ENCODE measurements at regions not wholly inside any gene's neighbourhood (a gene's known extent, or its start where the extent isn't known, plus 50 kb on each side); places are given as distances from the start of the nearest gene placed in this dataset.

DNA sequence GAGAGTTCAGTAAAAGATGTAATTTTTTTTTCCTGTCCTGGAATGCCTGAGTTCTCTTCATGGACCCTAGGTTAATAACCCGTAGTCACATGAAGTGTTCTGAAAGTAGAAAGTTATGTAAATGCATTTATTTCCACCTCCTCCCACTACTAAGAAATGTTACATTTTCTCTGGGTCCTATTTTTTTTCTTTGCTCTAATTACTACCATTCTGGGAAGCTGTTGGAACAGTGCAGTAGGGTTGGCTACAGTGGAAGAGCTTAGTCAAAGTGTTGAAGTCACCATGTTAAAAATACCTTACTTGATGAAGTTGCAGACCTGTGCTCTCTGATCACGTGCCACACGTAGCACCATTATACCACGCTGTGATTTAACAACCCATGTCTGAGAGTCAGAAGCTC is 153.8 kb upstream of the TSC22D2 start:
- Mint-ChIP-seq H3K27ac (no peak overlapping the region), H3K4me3 (no peak overlapping the region), H3K27me3 (ENCODE audit: insufficient read depth) (peaks cover 8% of the 10 kb centered on the region), H3K9me3 (no peaks in the 10 kb centered on the region), H3K36me3 (ENCODE audit: low read depth) (no peaks in the 10 kb centered on the region), H3K4me1 (ENCODE audit: low read depth) (no peaks in the 10 kb centered on the region)
- DNase-seq (ENCODE audit: low spot score): no peak
- intact Hi-C loops (cut with micrococcal nuclease): no loop called here

- no peak for DNase-seq (ENCODE audit: low spot score)
- Mint-ChIP-seq H3K4me1 (ENCODE audit: low read depth) (no peaks in the 10 kb centered on the region), H3K27me3 (ENCODE audit: insufficient read depth) (peaks cover 8% of the 10 kb centered on the region), H3K9me3 (no peaks in the 10 kb centered on the region), H3K27ac (no peak overlapping the region), H3K4me3 (no peak overlapping the region), H3K36me3 (ENCODE audit: low read depth) (no peaks in the 10 kb centered on the region)
- intact Hi-C loops (cut with micrococcal nuclease): no loop called here
Measured at GRCh38 chr3:150253622-150254021, 154.5 kb upstream of the TSC22D2 start.

DNA sequence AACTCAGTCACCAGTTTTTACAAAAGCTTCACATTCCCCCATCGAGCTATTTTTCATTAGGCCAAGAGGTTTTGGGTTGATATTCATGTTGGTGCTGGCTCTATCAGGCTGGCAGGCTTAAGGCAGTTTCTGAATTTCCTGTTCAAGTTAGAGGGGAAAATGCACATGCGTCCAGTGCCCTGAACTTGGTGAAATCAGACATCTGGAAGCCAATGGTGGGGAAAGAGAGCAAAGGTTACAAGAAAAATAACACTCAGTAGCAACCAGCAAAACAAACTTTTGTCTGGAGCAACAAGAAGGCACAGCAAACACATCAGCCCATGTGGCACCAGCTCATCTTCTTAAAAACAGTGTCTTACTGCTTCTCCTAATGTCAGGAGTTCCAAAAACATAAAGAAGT is 155.6 kb upstream of the TSC22D2 start:
- H3K27me3 Mint-ChIP-seq (ENCODE audit: insufficient read depth): peaks cover 8% of the 10 kb centered on the region
- no peak for DNase-seq (ENCODE audit: low spot score)

GRCh38 chr3:150251187-150252062 is 156.7 kb upstream of the TSC22D2 start:
- no peak for DNase-seq (ENCODE audit: low spot score)
- Mint-ChIP-seq H3K27me3 (ENCODE audit: insufficient read depth) (peaks cover 8% of the 10 kb centered on the region), H3K4me1 (ENCODE audit: low read depth) (no peaks in the 10 kb centered on the region), H3K9me3 (no peaks in the 10 kb centered on the region), H3K36me3 (ENCODE audit: low read depth) (no peaks in the 10 kb centered on the region), H3K27ac (no peak overlapping the region), H3K4me3 (no peak overlapping the region)
- intact Hi-C loops (cut with micrococcal nuclease): no loop called here

More for the DNA sequence above, 155.6 kb upstream of the TSC22D2 start:
- Mint-ChIP-seq H3K4me3 (no peak overlapping the region), H3K27ac (no peak overlapping the region), H3K4me1 (ENCODE audit: low read depth) (no peaks in the 10 kb centered on the region), H3K9me3 (no peaks in the 10 kb centered on the region), H3K36me3 (ENCODE audit: low read depth) (no peaks in the 10 kb centered on the region)
- intact Hi-C loops (cut with micrococcal nuclease): no loop called here

DNA sequence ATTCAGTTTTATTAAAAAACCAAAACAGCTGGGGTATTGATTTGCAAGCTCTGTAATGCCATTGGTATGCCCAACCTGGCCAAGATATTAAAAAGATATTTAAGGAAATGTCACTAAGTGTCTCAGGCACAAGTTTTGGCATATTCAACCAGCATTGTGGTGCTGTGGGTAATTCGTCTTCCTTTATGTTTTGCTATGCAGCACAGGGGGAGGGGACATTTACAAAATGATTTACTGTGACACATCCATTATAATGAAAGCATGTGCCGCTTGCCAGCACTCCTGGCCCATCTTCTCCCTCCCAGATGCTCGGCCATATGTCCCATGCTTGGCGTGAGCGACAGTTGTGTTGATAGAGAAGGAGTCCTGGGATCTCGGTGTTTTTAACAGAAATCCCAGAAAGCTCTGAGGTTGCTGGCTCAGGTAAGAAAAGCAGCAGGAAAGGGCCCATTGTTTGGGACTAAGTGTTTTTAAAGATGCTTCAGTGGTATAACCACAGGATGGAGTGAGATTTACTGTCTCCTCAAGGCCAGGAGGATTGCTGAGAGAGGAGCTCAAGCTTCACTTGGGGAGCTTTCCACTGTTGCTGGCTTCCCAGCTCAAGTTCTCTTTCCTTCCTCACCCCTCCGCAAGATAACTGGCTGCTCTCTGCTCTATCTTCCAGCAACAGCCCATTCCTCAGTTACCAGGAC is 158.2 kb upstream of the TSC22D2 start:
- no peaks in the 10 kb centered on the region for H3K9me3 Mint-ChIP-seq
- peaks cover 9% of the 10 kb centered on the region for H3K27me3 Mint-ChIP-seq (ENCODE audit: insufficient read depth)
- H3K36me3 Mint-ChIP-seq (ENCODE audit: low read depth): no peaks in the 10 kb centered on the region
- no peak overlapping the region for H3K27ac Mint-ChIP-seq
- H3K4me1 Mint-ChIP-seq (ENCODE audit: low read depth): no peaks in the 10 kb centered on the region
- intact Hi-C loops (cut with micrococcal nuclease): no loop called here
- H3K4me3 Mint-ChIP-seq: no peak overlapping the region
- DNase-seq (ENCODE audit: low spot score): no peak

- no peak overlapping the region for H3K4me3 Mint-ChIP-seq
- peaks cover 9% of the 10 kb centered on the region for H3K27me3 Mint-ChIP-seq (ENCODE audit: insufficient read depth)
- no peaks in the 10 kb centered on the region for H3K36me3 Mint-ChIP-seq (ENCODE audit: low read depth)
- H3K9me3 Mint-ChIP-seq: no peaks in the 10 kb centered on the region
- no peak overlapping the region for H3K27ac Mint-ChIP-seq
- DNase-seq (ENCODE audit: low spot score): no peak
- intact Hi-C loops (cut with micrococcal nuclease): no loop called here
- H3K4me1 Mint-ChIP-seq (ENCODE audit: low read depth): no peaks in the 10 kb centered on the region
Measured at GRCh38 chr3:150248888-150249681, 159.0 kb upstream of the TSC22D2 start.

DNA sequence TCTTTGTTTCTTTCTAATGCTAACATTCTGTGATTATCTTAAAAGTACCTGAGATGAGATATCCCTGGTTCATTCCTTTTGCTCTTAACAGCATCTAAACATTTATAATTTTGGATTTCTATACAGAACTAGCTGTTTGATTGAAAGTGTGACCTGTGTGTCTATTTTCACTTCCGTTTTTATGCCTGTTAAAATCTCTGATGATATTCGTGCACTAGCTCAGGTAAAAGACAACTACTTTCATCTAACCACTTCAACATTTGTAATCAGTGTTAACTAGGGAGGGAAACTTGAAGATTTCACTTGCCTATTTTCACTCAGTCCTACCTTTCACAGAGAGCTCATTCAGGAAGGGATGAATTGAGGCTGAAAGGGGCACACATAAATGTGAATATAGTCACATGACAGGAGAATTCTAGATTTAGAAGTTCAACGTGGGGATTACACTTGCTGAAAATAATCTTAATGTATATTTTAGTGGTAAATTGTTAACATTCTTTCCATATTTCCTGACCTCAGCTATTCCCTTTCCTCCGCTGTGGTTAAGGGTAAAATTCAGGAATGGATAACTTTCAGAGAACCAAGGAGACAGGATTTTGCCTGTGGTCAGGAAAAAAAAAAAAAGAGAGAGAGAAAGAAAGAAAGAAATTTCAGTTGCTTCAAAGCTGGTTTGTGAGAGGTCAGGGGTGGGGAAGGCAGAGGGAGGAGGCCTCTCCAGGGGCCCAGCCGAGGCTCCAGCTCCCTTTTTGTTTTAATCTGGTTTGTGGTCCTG is 159.8 kb upstream of the TSC22D2 start:
- no peaks in the 10 kb centered on the region for H3K36me3 Mint-ChIP-seq (ENCODE audit: low read depth)
- H3K9me3 Mint-ChIP-seq: no peaks in the 10 kb centered on the region
- no peak overlapping the region for H3K4me3 Mint-ChIP-seq
- H3K4me1 Mint-ChIP-seq (ENCODE audit: low read depth): no peaks in the 10 kb centered on the region
- H3K27ac Mint-ChIP-seq: no peak overlapping the region
- DNase-seq (ENCODE audit: low spot score): no peak
- intact Hi-C loops (cut with micrococcal nuclease): no loop called here
- peaks cover 9% of the 10 kb centered on the region for H3K27me3 Mint-ChIP-seq (ENCODE audit: insufficient read depth)

GRCh38 chr3:150247441-150247840 is 160.7 kb upstream of the TSC22D2 start:
- intact Hi-C loops (cut with micrococcal nuclease): no loop called here
- H3K27ac Mint-ChIP-seq: no peak overlapping the region
- H3K4me3 Mint-ChIP-seq: no peak overlapping the region
- peaks cover 14% of the 10 kb centered on the region for H3K27me3 Mint-ChIP-seq (ENCODE audit: insufficient read depth)
- DNase-seq (ENCODE audit: low spot score): no peak
- no peaks in the 10 kb centered on the region for H3K9me3 Mint-ChIP-seq
- no peaks in the 10 kb centered on the region for H3K4me1 Mint-ChIP-seq (ENCODE audit: low read depth)
- no peaks in the 10 kb centered on the region for H3K36me3 Mint-ChIP-seq (ENCODE audit: low read depth)

GRCh38 chr3:150243466-150243865 is 164.6 kb upstream of the TSC22D2 start:
- Mint-ChIP-seq H3K27ac (no peak overlapping the region), H3K4me3 (no peak overlapping the region), H3K4me1 (ENCODE audit: low read depth) (no peaks in the 10 kb centered on the region), H3K9me3 (no peaks in the 10 kb centered on the region), H3K36me3 (ENCODE audit: low read depth) (no peaks in the 10 kb centered on the region), H3K27me3 (ENCODE audit: insufficient read depth) (peaks cover 13% of the 10 kb centered on the region)
- no peak for DNase-seq (ENCODE audit: low spot score)
- intact Hi-C loops (cut with micrococcal nuclease): no loop called here

DNA sequence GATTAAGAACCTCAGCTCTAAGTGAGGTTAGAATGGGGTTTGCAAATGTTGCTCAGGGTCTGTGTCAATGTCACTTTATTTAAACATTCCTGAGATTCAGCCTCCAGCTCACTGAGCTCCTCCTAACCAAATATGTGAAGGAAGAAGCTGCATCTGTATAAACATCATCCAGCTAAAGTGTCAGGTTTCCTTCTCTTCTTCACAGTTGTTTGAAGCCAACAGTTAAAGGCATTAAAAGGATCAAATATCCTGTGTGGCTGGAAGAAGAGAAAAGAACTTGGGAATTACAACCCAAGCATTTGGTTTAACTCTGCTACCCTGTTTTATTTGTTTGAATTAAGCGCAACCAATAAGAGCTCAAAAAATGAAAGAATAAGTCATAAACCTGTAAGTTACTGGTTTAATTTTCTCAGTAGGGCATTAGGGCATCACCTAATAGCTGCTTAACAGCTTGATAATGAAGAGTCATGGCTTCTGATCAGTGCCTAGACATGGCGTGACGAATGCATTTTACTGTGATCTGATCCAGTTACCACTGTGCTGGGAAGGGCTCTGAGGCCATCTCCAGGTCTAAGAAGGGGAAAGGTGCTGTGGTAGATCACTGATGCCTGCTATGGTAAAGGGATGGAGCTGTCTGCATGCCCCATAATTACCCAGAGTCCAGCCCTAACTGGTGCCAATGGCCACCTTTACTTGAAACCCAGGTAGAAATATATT is 165.7 kb upstream of the TSC22D2 start:
- Mint-ChIP-seq H3K27ac (no peak overlapping the region), H3K4me3 (no peak overlapping the region), H3K9me3 (no peaks in the 10 kb centered on the region), H3K4me1 (ENCODE audit: low read depth) (no peaks in the 10 kb centered on the region), H3K36me3 (ENCODE audit: low read depth) (no peaks in the 10 kb centered on the region), H3K27me3 (ENCODE audit: insufficient read depth) (peaks cover 15% of the 10 kb centered on the region)
- intact Hi-C loops (cut with micrococcal nuclease): no loop called here
- no peak for DNase-seq (ENCODE audit: low spot score)

DNA sequence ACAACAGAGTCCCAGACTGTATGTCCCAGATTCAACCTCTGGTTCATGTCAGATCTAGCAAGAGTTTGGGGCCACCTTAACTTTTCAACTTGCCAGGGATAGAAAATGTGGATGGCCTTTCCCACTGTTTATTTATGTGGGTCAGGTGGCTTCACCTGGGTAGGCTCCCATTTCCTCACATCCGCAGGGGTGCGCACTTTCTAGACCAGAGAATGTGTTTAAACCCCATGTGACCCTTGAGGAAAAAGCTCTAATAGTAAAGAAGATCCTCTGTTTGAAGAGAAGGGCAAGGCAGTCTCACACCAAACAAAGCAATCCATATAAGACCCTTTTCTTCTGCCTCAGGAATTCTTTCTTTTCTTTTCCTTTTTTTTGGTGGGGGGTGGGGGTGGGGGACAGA is 167.2 kb upstream of the TSC22D2 start:
- DNase-seq (ENCODE audit: low spot score): no peak
- intact Hi-C loops (cut with micrococcal nuclease): no loop called here
- H3K4me1 Mint-ChIP-seq (ENCODE audit: low read depth): no peaks in the 10 kb centered on the region
- H3K27me3 Mint-ChIP-seq (ENCODE audit: insufficient read depth): peaks cover 15% of the 10 kb centered on the region
- no peaks in the 10 kb centered on the region for H3K36me3 Mint-ChIP-seq (ENCODE audit: low read depth)
- no peak overlapping the region for H3K4me3 Mint-ChIP-seq
- H3K9me3 Mint-ChIP-seq: no peaks in the 10 kb centered on the region
- H3K27ac Mint-ChIP-seq: no peak overlapping the region

DNA sequence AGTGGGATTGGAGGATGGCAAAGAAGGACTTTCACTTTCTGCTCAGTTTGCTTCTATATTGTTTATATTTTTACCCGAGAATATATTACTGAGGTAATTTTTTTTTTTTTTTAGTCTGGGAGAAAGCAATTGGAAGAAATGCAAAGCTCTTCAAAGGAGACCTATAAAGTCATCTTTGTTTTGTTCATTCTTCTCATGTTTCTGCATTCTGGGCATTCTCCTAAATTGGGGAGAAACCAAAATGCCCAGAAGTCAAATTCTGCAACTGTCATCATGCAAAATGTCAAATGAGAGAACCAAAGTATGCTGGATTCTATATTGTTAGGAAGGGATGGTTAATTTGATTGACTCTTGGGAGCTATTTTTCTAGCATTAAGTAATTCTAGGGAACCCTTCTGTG is 168.3 kb upstream of the TSC22D2 start:
- Mint-ChIP-seq H3K27me3 (ENCODE audit: insufficient read depth) (peaks cover 12% of the 10 kb centered on the region), H3K4me1 (ENCODE audit: low read depth) (no peaks in the 10 kb centered on the region), H3K27ac (no peak overlapping the region), H3K36me3 (ENCODE audit: low read depth) (no peaks in the 10 kb centered on the region), H3K4me3 (no peak overlapping the region), H3K9me3 (no peaks in the 10 kb centered on the region)
- intact Hi-C loops (cut with micrococcal nuclease): no loop called here
- DNase-seq (ENCODE audit: low spot score): no peak
